ENCODE measurements at regions not wholly inside any gene's neighbourhood (a gene's known extent, or its start where the extent isn't known, plus 50 kb on each side); places are given as distances from the start of the nearest gene placed in this dataset.

DNA sequence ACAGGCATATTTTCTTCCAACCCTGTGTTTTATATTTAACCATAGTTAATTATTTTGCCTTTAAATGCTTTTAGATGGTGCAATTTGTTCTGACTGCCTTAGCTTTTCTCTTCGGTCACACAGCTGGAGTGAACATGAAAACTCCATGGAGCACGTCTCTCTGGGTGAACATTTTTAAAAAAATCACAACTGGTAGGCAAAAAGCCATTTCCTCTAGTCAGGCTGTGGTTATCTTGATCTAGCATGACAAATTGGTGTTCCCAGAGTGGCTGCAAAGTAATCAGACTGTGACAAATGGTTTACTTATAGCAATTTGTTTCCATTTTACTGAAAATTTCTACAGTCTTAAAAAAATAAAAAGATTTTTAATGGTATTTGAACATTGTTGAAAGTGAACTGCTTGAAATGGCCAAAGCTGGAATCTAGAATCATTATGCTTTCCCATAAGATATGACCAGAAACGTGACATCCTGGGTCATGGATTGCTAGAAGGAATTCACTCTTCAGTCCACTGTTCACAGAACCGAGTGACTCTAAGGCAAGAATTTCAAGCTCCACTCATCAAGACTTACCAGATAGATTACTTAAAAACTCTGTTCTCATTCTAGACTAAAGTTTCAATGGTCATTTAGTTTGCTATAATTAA, 703.6 kb downstream of the CPS1 start:
- TF ChIP-seq EP300 (IDR thresholded peaks at IDR 0.05) (no peak), CTCF (IDR thresholded peaks at IDR 0.05) (no peak), POLR2A (IDR thresholded peaks at IDR 0.05) (no peak), POLR2AphosphoS5 (IDR thresholded peaks at IDR 0.05) (no peak)

All from upper lobe of left lung (tissue), 4 donors.